ENCODE measurements at regions not wholly inside any gene's neighbourhood (a gene's known extent, or its start where the extent isn't known, plus 50 kb on each side); places are given as distances from the start of the nearest gene placed in this dataset.

DNA sequence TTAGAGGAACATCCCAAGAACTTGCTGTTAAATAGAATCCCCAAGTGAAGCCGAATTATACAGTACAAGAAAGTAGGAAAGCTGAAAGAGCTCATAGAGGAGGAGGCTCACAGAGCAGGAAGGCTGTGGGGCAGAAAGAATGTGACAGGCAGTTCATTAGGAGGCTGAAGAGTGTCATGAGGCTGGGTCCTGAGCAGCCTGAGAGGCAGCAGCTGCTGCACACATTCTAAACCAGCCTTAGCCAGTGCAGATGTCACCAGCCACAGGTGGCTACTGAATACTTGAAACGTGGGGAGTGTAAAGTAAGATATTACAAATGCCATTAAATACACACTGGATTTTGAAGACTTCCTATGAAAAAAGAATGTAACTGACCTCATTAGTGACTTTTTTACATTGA lies 490.2 kb upstream of the KLHL29 start:
- H2BK15ac ChIP-seq (ENCODE audit: low read depth, low read length): no peak overlapping the region
- H3K14ac ChIP-seq (replicated peaks; ENCODE audit: low read depth, low read length): no peak overlapping the region
- H4K91ac ChIP-seq (ENCODE audit: insufficient read depth, low read depth, low read length): no peak overlapping the region
- H3K4ac ChIP-seq (ENCODE audit: low read depth, low read length): no peak overlapping the region
- no peak overlapping the region for H3K4me2 ChIP-seq (ENCODE audit: low read depth, low read length)
- no peak overlapping the region for H2AK5ac ChIP-seq (ENCODE audit: low read depth, low read length)
- no peak overlapping the region for H3K4me3 ChIP-seq (ENCODE audit: insufficient read depth, low read depth, low read length)
- ATAC-seq (ENCODE audit: low read depth) (no peak), DNase-seq (no peak)
- ChIA-PET CTCF (no interaction called here), POLR2A (ENCODE audit: unreplicated experiment) (no interaction called here)
- in situ Hi-C loops (cut with MboI; ENCODE audit: low sequenced_read_pairs): no loop called here
- H2BK20ac ChIP-seq (ENCODE audit: low read depth, low read length): no peak overlapping the region
- H4K5ac ChIP-seq (ENCODE audit: low read depth, low read length): no peak overlapping the region
- no peak overlapping the region for H2BK5ac ChIP-seq (ENCODE audit: low read depth, low read length, poor library complexity, severe bottlenecking)
- TF ChIP-seq, protein P1, sequence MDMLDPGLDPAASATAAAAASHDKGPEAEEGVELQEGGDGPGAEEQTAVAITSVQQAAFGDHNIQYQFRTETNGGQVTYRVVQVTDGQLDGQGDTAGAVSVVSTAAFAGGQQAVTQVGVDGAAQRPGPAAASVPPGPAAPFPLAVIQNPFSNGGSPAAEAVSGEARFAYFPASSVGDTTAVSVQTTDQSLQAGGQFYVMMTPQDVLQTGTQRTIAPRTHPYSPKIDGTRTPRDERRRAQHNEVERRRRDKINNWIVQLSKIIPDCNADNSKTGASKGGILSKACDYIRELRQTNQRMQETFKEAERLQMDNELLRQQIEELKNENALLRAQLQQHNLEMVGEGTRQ (IDR thresholded peaks at IDR 0.05; ENCODE audit: low read depth, low read length): no peak
- TF ChIP-seq POLR2A (IDR thresholded peaks at IDR 0.05; ENCODE audit: low read depth, low read length): no peak
- TF ChIP-seq SMC3 (IDR thresholded peaks at IDR 0.05; ENCODE audit: low read depth, low read length): no peak
- TF ChIP-seq MAZ (IDR thresholded peaks at IDR 0.05; ENCODE audit: borderline replicate concordance, low read depth, low read length): no peak
- TF ChIP-seq, protein P2, sequence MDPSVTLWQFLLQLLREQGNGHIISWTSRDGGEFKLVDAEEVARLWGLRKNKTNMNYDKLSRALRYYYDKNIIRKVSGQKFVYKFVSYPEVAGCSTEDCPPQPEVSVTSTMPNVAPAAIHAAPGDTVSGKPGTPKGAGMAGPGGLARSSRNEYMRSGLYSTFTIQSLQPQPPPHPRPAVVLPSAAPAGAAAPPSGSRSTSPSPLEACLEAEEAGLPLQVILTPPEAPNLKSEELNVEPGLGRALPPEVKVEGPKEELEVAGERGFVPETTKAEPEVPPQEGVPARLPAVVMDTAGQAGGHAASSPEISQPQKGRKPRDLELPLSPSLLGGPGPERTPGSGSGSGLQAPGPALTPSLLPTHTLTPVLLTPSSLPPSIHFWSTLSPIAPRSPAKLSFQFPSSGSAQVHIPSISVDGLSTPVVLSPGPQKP (IDR thresholded peaks at IDR 0.05; ENCODE audit: borderline replicate concordance, low read depth, low read length): no peak
- no peak for TF ChIP-seq CHD1 (IDR thresholded peaks at IDR 0.05; ENCODE audit: low read depth, low read length)
- no peak for TF ChIP-seq CEBPB (IDR thresholded peaks at IDR 0.05; ENCODE audit: low read depth, low read length)
- TF ChIP-seq MXI1 (IDR thresholded peaks at IDR 0.05; ENCODE audit: borderline replicate concordance, low read depth, low read length): no peak
- no peak for TF ChIP-seq BHLHE40 (IDR thresholded peaks at IDR 0.05; ENCODE audit: low read depth, low read length)
- TF ChIP-seq RCOR1 (IDR thresholded peaks at IDR 0.05; ENCODE audit: insufficient replicate concordance, low read length): no peak
- no peak for TF ChIP-seq RFX5 (IDR thresholded peaks at IDR 0.05; ENCODE audit: low read depth, low read length)
- no peak for TF ChIP-seq FOS (IDR thresholded peaks at IDR 0.05; ENCODE audit: low read depth, low read length)
- no peak for TF ChIP-seq MAFK (IDR thresholded peaks at IDR 0.05; ENCODE audit: low read depth, low read length)
- no peak for TF ChIP-seq RAD21 (IDR thresholded peaks at IDR 0.05; ENCODE audit: low read length)
- TF ChIP-seq NFE2L2 (IDR thresholded peaks at IDR 0.05; ENCODE audit: low read depth, low read length): no peak
- intact Hi-C loops (cut with micrococcal nuclease): no loop called here
- H2AFZ ChIP-seq (replicated peaks; ENCODE audit: low read length, poor library complexity): no peak overlapping the region
- dilution Hi-C loops (cut with HindIII; ENCODE audit: low sequenced_read_pairs, unreplicated experiment): no loop called here
- H3K79me1 ChIP-seq (ENCODE audit: low read depth in 1 of 2, low read length in 2 of 2): no peaks in the 10 kb centered on the region
- no peaks in the 10 kb centered on the region for H4K20me1 ChIP-seq (ENCODE audit: insufficient read depth, low read length)
- H3K9me1 ChIP-seq (ENCODE audit: insufficient read depth, low read length): no peaks in the 10 kb centered on the region
- H4K8ac ChIP-seq (ENCODE audit: low read depth in 2 of 2, low read length in 2 of 2): no peak overlapping the region
- no peak overlapping the region for H3K23ac ChIP-seq (ENCODE audit: low read depth, low read length)
- no CpG with 5 or more reads among the region's 2 CpGs for WGBS, 2 experiments (ENCODE audit: extremely low coverage in 2 of 2, insufficient read length in 1 of 2)
- no TSS peak for BruUV-seq (replicated peaks)
- H3K27ac ChIP-seq (ENCODE audit: insufficient read depth, low read length): no peak overlapping the region
- no peak overlapping the region for H3K18ac ChIP-seq (ENCODE audit: low read depth, low read length)
- H3K4me1 ChIP-seq (ENCODE audit: control insufficient read depth, insufficient read depth, low read length): no peaks in the 10 kb centered on the region
- H3K27me3 ChIP-seq (ENCODE audit: control insufficient read depth, insufficient read depth, low read length): no peaks in the 10 kb centered on the region
- H2AK9ac ChIP-seq (replicated peaks; ENCODE audit: low read depth, low read length, poor library complexity): no peak overlapping the region
- H3K9me3 ChIP-seq (ENCODE audit: control insufficient read depth, insufficient read depth, low read length): peaks cover 19% of the 10 kb centered on the region
- no peak overlapping the region for H3K56ac ChIP-seq (ENCODE audit: extremely low read depth, insufficient read depth, low read length)
- H3K36me3 ChIP-seq (ENCODE audit: control insufficient read depth, insufficient read depth, low read length): no peaks in the 10 kb centered on the region
- no peak overlapping the region for H3K9ac ChIP-seq (ENCODE audit: low read depth, low read length)
- H2BK120ac ChIP-seq (ENCODE audit: low read depth, low read length): no peak overlapping the region

Measured in IMR-90 (cell line).